Mammary epithelial cell (primary cell): ENCODE measurements at regions not wholly inside any gene's neighbourhood (a gene's known extent, or its start where the extent isn't known, plus 50 kb on each side); places are given as distances from the start of the nearest gene placed in this dataset.

Source experiments
- EZH2 ChIP-seq: IDR thresholded peaks from 2 replicates; pipeline ENCODE4 v1.6.1; 2012; ENCODE audit warnings: low read length, inconsistent platforms, borderline replicate concordance
- TF ChIP-seq, protein P1 (sequence below), 2 donors: IDR thresholded peaks in 1 of 2; conservative IDR thresholded peaks in 1 of 2; 2 replicates each; pipeline ENCODE4 v1.5.1; 2011 to 2012; ENCODE audit warnings: inconsistent platforms in 2 of 2, low read length in 2 of 2, mild to moderate bottlenecking in 2 of 2, control low read depth in 1 of 2, low read depth in 1 of 2; ENCODE audit not compliant: insufficient read depth in 1 of 2; ENCODE audit errors: extremely low read depth in 1 of 2

DNA sequence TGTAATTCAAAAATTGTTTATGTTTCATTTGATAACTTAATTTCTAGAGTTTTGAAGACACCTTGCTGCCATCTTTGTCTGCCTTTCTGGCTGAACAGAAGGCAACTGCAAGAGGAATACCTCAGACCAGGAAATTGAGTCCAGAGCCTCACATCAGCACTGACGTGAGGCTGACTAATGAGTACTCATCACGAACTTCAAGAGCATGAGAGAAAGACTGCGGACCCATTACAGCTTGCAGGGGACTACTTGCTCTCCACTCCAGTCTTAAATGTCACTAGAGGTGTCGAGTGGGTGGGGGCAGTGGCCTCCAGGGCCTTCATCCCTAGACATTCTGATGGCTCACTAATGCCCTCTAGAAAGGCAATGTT lies 109.5 kb upstream of the SSTR4 start:
- TF ChIP-seq, protein P1, sequence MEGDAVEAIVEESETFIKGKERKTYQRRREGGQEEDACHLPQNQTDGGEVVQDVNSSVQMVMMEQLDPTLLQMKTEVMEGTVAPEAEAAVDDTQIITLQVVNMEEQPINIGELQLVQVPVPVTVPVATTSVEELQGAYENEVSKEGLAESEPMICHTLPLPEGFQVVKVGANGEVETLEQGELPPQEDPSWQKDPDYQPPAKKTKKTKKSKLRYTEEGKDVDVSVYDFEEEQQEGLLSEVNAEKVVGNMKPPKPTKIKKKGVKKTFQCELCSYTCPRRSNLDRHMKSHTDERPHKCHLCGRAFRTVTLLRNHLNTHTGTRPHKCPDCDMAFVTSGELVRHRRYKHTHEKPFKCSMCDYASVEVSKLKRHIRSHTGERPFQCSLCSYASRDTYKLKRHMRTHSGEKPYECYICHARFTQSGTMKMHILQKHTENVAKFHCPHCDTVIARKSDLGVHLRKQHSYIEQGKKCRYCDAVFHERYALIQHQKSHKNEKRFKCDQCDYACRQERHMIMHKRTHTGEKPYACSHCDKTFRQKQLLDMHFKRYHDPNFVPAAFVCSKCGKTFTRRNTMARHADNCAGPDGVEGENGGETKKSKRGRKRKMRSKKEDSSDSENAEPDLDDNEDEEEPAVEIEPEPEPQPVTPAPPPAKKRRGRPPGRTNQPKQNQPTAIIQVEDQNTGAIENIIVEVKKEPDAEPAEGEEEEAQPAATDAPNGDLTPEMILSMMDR (conservative IDR thresholded peaks at IDR 0.05 in 1 of 2, IDR thresholded peaks at IDR 0.05 in 1 of 2; ENCODE audit: extremely low read depth in 1 of 2, insufficient read depth in 1 of 2, low read depth in 1 of 2, low read length in 2 of 2) = no peak
- TF ChIP-seq EZH2 = no peak
